ENCODE measurements at regions not wholly inside any gene's neighbourhood (a gene's known extent, or its start where the extent isn't known, plus 50 kb on each side); places are given as distances from the start of the nearest gene placed in this dataset.
"Not testable (repeated sequence)": the region's sequence is repeated elsewhere in the genome, so short reads cannot be mapped to it uniquely, and the experiment has no call there.

GRCh38 chr3:135650309-135650708, 315.2 kb upstream of the PPP2R3A start:
- H4K20me1 ChIP-seq (ENCODE audit: insufficient read depth, low read length) = no peaks in the 10 kb centered on the region
- H3K4me2 ChIP-seq (ENCODE audit: insufficient read depth, low read length) = no peak overlapping the region
- no peak overlapping the region for H3K9ac ChIP-seq (ENCODE audit: low read depth, low read length)
- no peaks in the 10 kb centered on the region for H3K36me3 ChIP-seq (ENCODE audit: insufficient read depth, low read length)
- TF ChIP-seq CTCF (IDR thresholded peaks at IDR 0.05; ENCODE audit: borderline replicate concordance, extremely low read depth, low read length, poor library complexity, severe bottlenecking) (no peak), EZH2 (IDR thresholded peaks at IDR 0.05; ENCODE audit: borderline replicate concordance, low read depth, low read length, severe bottlenecking) (no peak)
- H3K4me1 ChIP-seq (ENCODE audit: insufficient read depth, low read length) = no peaks in the 10 kb centered on the region
- no peak overlapping the region for H3K27ac ChIP-seq (ENCODE audit: low read length)
- DNase-seq = no peak
- H3K79me2 ChIP-seq (ENCODE audit: insufficient read depth, low read length) = no peaks in the 10 kb centered on the region
- ATAC-seq (ENCODE audit: insufficient read depth, low read depth) = no peak
- H3K9me3 ChIP-seq (ENCODE audit: insufficient read depth, low read length, severe bottlenecking) = no peaks in the 10 kb centered on the region
- H3K27me3 ChIP-seq (ENCODE audit: insufficient read depth, low read length, poor library complexity) = no peaks in the 10 kb centered on the region
- no peak overlapping the region for H3K4me3 ChIP-seq (ENCODE audit: low read depth in 1 of 2, low read length in 2 of 2)
- no peak overlapping the region for H2AFZ ChIP-seq (ENCODE audit: low read depth, low read length)

GRCh38 chr3:135652388-135652787, 313.1 kb upstream of the PPP2R3A start:
- Histone ChIP-seq H3K4me2 (ENCODE audit: insufficient read depth, low read length) (no peak overlapping the region), H3K4me3 (ENCODE audit: low read depth in 1 of 2, low read length in 2 of 2) (no peak overlapping the region), H3K36me3 (ENCODE audit: insufficient read depth, low read length) (no peaks in the 10 kb centered on the region), H3K4me1 (ENCODE audit: insufficient read depth, low read length) (no peaks in the 10 kb centered on the region), H3K27ac (ENCODE audit: low read length) (no peak overlapping the region), H4K20me1 (ENCODE audit: insufficient read depth, low read length) (no peaks in the 10 kb centered on the region), H3K27me3 (ENCODE audit: insufficient read depth, low read length, poor library complexity) (no peaks in the 10 kb centered on the region), H3K9me3 (ENCODE audit: insufficient read depth, low read length, severe bottlenecking) (no peaks in the 10 kb centered on the region), H3K9ac (ENCODE audit: low read depth, low read length) (no peak overlapping the region), H2AFZ (ENCODE audit: low read depth, low read length) (no peak overlapping the region), H3K79me2 (ENCODE audit: insufficient read depth, low read length) (no peaks in the 10 kb centered on the region)
- TF ChIP-seq EZH2 (IDR thresholded peaks at IDR 0.05; ENCODE audit: borderline replicate concordance, low read depth, low read length, severe bottlenecking) = no peak
- no peak for TF ChIP-seq CTCF (IDR thresholded peaks at IDR 0.05; ENCODE audit: borderline replicate concordance, extremely low read depth, low read length, poor library complexity, severe bottlenecking)
- DNase-seq (no peak), ATAC-seq (ENCODE audit: insufficient read depth, low read depth) (no peak)

GRCh38 chr3:135655328-135655727, 310.2 kb upstream of the PPP2R3A start:
- TF ChIP-seq EZH2 (IDR thresholded peaks at IDR 0.05; ENCODE audit: borderline replicate concordance, low read depth, low read length, severe bottlenecking) (no peak), CTCF (IDR thresholded peaks at IDR 0.05; ENCODE audit: borderline replicate concordance, extremely low read depth, low read length, poor library complexity, severe bottlenecking) (no peak)
- Histone ChIP-seq H3K4me1 (ENCODE audit: insufficient read depth, low read length) (no peaks in the 10 kb centered on the region), H2AFZ (ENCODE audit: low read depth, low read length) (no peak overlapping the region), H4K20me1 (ENCODE audit: insufficient read depth, low read length) (no peaks in the 10 kb centered on the region), H3K4me3 (ENCODE audit: low read depth in 1 of 2, low read length in 2 of 2) (no peak overlapping the region), H3K9me3 (ENCODE audit: insufficient read depth, low read length, severe bottlenecking) (no peaks in the 10 kb centered on the region), H3K27me3 (ENCODE audit: insufficient read depth, low read length, poor library complexity) (no peaks in the 10 kb centered on the region), H3K27ac (ENCODE audit: low read length) (no peak overlapping the region), H3K36me3 (ENCODE audit: insufficient read depth, low read length) (no peaks in the 10 kb centered on the region), H3K79me2 (ENCODE audit: insufficient read depth, low read length) (no peaks in the 10 kb centered on the region), H3K4me2 (ENCODE audit: insufficient read depth, low read length) (no peak overlapping the region), H3K9ac (ENCODE audit: low read depth, low read length) (no peak overlapping the region)
- DNase-seq (no peak), ATAC-seq (ENCODE audit: insufficient read depth, low read depth) (no peak)

GRCh38 chr3:135658451-135658850, 307.1 kb upstream of the PPP2R3A start:
- H3K4me1 ChIP-seq (ENCODE audit: insufficient read depth, low read length); H3K4me3 ChIP-seq (ENCODE audit: low read depth in 1 of 2, low read length in 2 of 2); H3K4me2 ChIP-seq (ENCODE audit: insufficient read depth, low read length); H3K79me2 ChIP-seq (ENCODE audit: insufficient read depth, low read length); H3K9me3 ChIP-seq (ENCODE audit: insufficient read depth, low read length, severe bottlenecking); ATAC-seq (ENCODE audit: insufficient read depth, low read depth); H2AFZ ChIP-seq (ENCODE audit: low read depth, low read length); H3K9ac ChIP-seq (ENCODE audit: low read depth, low read length); H4K20me1 ChIP-seq (ENCODE audit: insufficient read depth, low read length); DNase-seq; H3K27ac ChIP-seq (ENCODE audit: low read length); H3K27me3 ChIP-seq (ENCODE audit: insufficient read depth, low read length, poor library complexity); H3K36me3 ChIP-seq (ENCODE audit: insufficient read depth, low read length): not testable (repeated sequence)

Measured in DND-41 (cell line).